ENCODE measurements at regions not wholly inside any gene's neighbourhood (a gene's known extent, or its start where the extent isn't known, plus 50 kb on each side); places are given as distances from the start of the nearest gene placed in this dataset.

DNA sequence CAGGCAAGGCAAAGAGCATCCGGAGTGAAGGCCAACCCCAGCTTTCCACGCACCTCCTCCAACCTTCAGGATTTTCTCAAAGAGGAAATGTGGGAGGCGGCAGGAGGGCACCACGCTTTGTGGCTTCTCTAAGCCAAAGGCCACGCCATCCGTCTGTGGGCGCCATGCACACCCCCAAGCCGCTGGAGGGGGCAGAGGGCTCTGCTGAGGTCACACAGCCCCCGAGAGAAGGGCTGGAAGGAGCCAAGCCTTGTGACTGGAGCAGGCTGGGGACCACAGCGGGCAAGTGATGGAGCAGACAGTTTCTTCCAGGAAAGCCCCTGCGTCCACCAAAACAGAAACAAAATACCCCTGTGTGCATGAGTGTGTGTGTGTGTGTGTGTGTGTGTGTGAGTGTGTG, 527.4 kb downstream of the BRD1 start:
- TF ChIP-seq GATA2 (IDR thresholded peaks at IDR 0.05; ENCODE audit: low read depth, low read length): no peak
- TF ChIP-seq GATA3 (IDR thresholded peaks at IDR 0.05; ENCODE audit: low read depth, low read length): no peak
